Subcutaneous abdominal adipose tissue (tissue), 5 donors: ENCODE measurements at regions not wholly inside any gene's neighbourhood (a gene's known extent, or its start where the extent isn't known, plus 50 kb on each side); places are given as distances from the start of the nearest gene placed in this dataset.

ENCODE experiments used
- H3K27ac ChIP-seq: one replicate; pipeline ENCODE4 v1.7.0; 2013; ENCODE audit warnings: low read depth, mild to moderate bottlenecking, inconsistent platforms, low read length, moderate library complexity
- H3K27me3 ChIP-seq, 5 donors: one replicate each; pipeline ENCODE4 v1.7.0; 2013; ENCODE audit warnings: low read length in 5 of 5, inconsistent platforms in 1 of 5; ENCODE audit not compliant: control insufficient read depth in 5 of 5, insufficient read depth in 4 of 5
- H3K36me3 ChIP-seq, 5 donors: one replicate each; pipeline ENCODE4 v1.7.0; 2013; ENCODE audit warnings: low read length in 5 of 5; ENCODE audit not compliant: control insufficient read depth in 5 of 5, insufficient read depth in 5 of 5
- H3K4me1 ChIP-seq, 5 donors: one replicate each; pipeline ENCODE4 v1.7.0; 2013; ENCODE audit warnings: low read length in 5 of 5, mild to moderate bottlenecking in 3 of 5, moderate library complexity in 1 of 5; ENCODE audit not compliant: control insufficient read depth in 5 of 5, insufficient read depth in 5 of 5
- H3K4me3 ChIP-seq, 5 donors: one replicate each; pipeline ENCODE4 v1.7.0; 2013; ENCODE audit warnings: low read length in 5 of 5, low read depth in 1 of 5
- H3K9ac ChIP-seq, 5 donors: one replicate each; pipeline ENCODE4 v1.7.0; 2013; ENCODE audit warnings: low read length in 5 of 5, mild to moderate bottlenecking in 4 of 5, moderate library complexity in 3 of 5
- H3K9me3 ChIP-seq, 5 donors: one replicate each; pipeline ENCODE4 v1.7.0; 2013; ENCODE audit warnings: low read length in 5 of 5; ENCODE audit not compliant: control insufficient read depth in 5 of 5
- donor health status: healthy.
- donor health status: healthy.
- donor health status: healthy.
- donor health status: healthy.
- donor health status: healthy.

DNA sequence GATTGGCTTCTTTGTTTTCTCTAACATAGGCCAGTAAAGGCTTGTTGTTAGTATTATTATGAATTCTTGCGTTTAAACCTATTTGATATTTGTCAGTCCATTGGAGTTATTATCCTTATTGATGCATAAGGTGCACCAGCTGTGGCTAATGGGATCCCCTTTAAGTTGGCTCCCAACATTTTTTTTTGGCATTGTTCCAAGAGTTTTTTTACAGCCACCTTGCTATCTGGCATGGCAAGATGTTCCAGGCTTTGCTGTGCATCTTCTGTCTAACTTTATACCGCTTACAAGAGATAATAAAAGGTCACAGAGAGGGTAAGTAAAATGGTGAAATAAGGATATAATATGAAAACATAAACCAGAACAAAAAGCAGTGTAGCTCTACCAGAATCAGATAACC lies 157.5 kb upstream of the TACR1 start:
- H3K27ac ChIP-seq: no peak overlapping the region
- no peaks in the 10 kb centered on the region for H3K36me3 ChIP-seq
- H3K4me3 ChIP-seq: no peak overlapping the region
- H3K9me3 ChIP-seq: no peaks in the 10 kb centered on the region
- no peak overlapping the region for H3K9ac ChIP-seq
- no peaks in the 10 kb centered on the region for H3K4me1 ChIP-seq
- no peaks in the 10 kb centered on the region for H3K27me3 ChIP-seq

DNA sequence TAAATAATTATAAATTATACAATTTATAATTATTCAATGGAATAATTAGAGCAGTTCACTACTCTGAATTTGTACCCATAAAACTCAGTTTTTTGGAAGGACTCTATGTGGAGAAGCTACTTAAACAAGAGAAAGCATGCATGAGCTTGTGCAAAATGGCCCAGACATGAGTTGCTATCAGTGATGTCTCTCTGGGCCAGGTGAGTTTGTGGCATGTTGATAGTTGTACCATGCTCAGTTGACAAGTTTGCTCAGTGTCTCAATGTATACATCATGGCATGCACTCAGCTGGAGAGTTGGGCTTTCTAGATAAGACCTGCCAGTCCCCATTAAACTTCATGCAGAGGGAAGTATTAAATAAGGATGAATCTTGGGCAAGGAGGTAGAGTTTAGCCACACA lies 153.8 kb upstream of the TACR1 start:
- H3K4me3 ChIP-seq: no peak overlapping the region
- no peaks in the 10 kb centered on the region for H3K36me3 ChIP-seq
- no peaks in the 10 kb centered on the region for H3K4me1 ChIP-seq
- H3K9me3 ChIP-seq: no peaks in the 10 kb centered on the region
- no peak overlapping the region for H3K27ac ChIP-seq
- no peak overlapping the region for H3K9ac ChIP-seq
- H3K27me3 ChIP-seq: no peaks in the 10 kb centered on the region

DNA sequence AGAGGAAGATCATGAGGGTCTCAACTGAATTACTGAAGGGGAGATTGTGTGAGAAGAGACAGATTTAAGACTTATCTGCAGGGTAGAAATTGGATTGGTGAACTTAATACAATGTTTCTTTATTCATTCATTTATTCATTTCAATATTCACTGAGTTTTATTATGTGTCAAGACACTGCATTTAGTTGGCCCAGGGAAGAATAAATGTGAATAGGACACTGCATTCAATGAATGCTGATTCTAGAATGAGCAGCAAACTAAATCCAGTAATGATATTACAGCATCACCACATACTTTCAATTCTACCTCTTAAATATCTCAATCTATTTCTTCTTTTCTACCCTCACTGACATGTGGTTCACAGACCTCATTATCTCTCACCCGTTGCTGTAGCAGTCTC lies 149.0 kb upstream of the TACR1 start:
- H3K27me3 ChIP-seq: no peaks in the 10 kb centered on the region
- H3K4me1 ChIP-seq: no peaks in the 10 kb centered on the region
- no peaks in the 10 kb centered on the region for H3K36me3 ChIP-seq
- no peaks in the 10 kb centered on the region for H3K9me3 ChIP-seq
- no peak overlapping the region for H3K4me3 ChIP-seq
- no peak overlapping the region for H3K9ac ChIP-seq
- H3K27ac ChIP-seq: no peak overlapping the region

DNA sequence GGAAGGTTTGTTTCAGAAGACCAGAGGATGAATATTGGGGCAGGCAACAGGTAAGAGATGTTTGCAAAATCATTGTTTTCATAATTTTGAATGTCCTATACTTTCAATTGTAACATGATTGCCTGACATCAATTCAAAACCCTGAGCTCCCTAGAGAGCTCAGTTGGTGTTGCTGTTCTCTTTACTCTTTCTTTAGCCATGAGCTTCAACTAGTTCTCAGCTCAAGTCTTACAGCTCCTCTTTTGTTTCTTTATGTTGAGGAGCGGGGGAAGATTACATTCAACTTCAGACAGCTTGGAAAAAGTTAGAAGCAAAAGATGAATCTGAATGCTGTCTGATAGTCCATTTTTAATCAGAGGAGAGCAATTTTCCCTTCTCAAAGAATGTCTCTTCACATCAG lies 144.8 kb upstream of the TACR1 start:
- no peaks in the 10 kb centered on the region for H3K27me3 ChIP-seq
- H3K36me3 ChIP-seq: no peaks in the 10 kb centered on the region
- no peaks in the 10 kb centered on the region for H3K9me3 ChIP-seq
- no peaks in the 10 kb centered on the region for H3K4me1 ChIP-seq
- no peak overlapping the region for H3K9ac ChIP-seq
- no peak overlapping the region for H3K4me3 ChIP-seq
- H3K27ac ChIP-seq: no peak overlapping the region

DNA sequence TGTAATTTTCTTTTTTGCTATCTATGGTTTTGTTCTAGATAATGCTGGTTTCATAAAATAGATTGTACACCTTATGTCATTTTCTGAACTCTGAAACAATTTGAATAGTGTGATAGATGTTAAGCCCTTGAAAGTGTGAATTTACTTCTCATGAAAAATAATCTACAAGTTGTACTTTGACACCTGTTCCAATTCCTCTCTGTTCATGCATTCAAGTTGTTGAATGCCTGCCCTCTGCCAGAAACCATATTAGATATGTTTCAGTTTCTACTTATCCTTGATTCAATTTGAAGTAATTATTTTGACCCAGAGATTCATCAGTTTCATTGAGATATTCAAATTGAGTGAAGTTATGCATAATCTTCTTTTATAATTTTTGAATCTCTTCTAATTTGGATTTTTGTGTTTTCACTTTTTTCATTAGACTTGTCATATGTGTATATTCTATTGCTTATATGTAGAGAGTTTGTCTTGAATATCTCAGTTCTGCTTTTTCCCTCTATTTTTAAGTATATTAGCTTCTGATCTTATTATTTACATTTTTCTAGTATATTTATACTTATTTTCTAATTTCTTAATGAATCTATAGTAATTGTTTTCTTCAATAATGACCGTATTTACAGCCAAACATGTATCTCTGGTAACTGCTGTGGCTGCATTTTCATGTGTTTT lies 143.3 kb upstream of the TACR1 start:
- no peak overlapping the region for H3K9ac ChIP-seq
- H3K9me3 ChIP-seq: no peaks in the 10 kb centered on the region
- no peaks in the 10 kb centered on the region for H3K4me1 ChIP-seq
- H3K4me3 ChIP-seq: no peak overlapping the region
- H3K27ac ChIP-seq: no peak overlapping the region
- no peaks in the 10 kb centered on the region for H3K36me3 ChIP-seq
- H3K27me3 ChIP-seq: no peaks in the 10 kb centered on the region

DNA sequence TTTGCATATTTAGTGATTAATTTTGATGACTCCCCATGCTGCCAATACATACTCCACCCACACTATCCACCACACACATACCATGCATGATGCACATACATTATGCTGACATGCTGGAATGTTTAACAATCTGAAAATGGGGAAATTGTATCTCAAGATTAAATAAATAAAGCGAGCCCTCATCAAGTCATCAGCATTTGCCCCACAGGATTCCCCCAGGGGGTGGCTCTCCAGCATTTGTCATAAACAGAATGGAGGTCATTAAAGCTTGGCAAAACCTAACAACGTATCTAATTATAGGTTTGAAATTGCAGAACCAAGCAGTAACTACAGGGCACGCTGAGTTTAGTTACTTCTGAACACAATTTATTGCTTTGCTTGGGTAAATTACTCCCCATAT lies 141.2 kb upstream of the TACR1 start:
- Histone ChIP-seq H3K27ac (no peak overlapping the region), H3K4me3 (no peak overlapping the region), H3K27me3 (no peaks in the 10 kb centered on the region), H3K36me3 (no peaks in the 10 kb centered on the region), H3K9ac (no peak overlapping the region), H3K9me3 (no peaks in the 10 kb centered on the region), H3K4me1 (no peaks in the 10 kb centered on the region)

DNA sequence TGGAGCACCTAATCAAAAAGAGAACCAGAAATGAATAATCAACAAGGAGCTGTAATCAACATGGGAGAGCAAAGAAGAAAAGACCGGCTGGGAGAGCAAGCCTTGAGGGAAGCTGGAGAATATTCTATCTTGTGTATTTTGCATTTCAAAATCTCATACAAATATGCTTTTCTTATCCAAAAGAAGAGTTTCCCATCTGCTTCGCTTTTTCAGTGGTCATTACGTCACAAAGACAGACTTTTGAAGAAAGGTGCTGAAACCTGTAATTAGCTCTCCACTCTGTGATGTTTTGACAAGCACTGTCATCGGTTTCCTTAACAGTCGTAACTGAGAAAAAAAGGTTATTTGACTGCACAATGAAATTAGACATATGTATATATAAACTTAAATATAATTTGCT lies 139.1 kb upstream of the TACR1 start:
- H3K36me3 ChIP-seq: no peaks in the 10 kb centered on the region
- no peak overlapping the region for H3K4me3 ChIP-seq
- no peaks in the 10 kb centered on the region for H3K4me1 ChIP-seq
- no peak overlapping the region for H3K27ac ChIP-seq
- no peak overlapping the region for H3K9ac ChIP-seq
- H3K9me3 ChIP-seq: no peaks in the 10 kb centered on the region
- no peaks in the 10 kb centered on the region for H3K27me3 ChIP-seq

DNA sequence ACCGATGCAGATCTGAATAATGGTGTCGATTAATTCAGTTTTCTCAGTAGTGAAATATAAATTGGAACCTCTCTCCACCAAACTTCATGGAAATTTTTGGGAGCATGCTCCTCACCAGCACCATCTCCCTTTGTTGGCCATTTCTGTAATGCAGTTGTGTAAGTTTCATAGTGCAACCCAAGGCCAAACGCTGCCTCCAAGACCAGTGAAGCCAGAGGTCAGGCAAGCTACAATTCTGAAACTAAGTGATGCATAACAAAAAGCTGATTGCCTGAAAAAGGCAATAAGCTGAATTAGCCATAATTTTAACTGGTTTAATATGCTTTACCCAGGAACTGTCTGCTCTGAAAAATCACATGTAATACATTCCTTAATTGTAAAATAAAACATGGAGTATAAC lies 138.3 kb upstream of the TACR1 start:
- Histone ChIP-seq H3K36me3 (no peaks in the 10 kb centered on the region), H3K9me3 (no peaks in the 10 kb centered on the region), H3K4me3 (no peak overlapping the region), H3K27ac (no peak overlapping the region), H3K4me1 (no peaks in the 10 kb centered on the region), H3K27me3 (no peaks in the 10 kb centered on the region), H3K9ac (no peak overlapping the region)

DNA sequence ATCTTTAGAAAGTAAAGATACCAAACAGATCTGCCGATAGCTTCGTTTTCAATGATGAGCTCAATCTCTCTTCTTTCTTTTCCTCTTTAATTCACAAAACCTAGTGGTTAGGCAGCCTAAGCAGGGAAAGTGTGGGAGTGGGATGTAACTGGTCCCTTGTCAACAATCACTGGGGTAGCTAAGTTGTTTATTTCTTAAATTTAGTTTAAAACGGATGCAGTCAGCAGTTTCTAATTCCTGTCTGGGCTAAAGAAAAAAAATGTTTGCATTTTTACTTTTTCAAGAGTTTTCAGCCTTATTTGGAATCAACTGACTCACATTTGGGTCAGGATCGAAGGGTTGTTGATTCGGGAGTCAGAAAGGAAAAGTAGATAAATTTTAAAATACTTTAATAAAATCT lies 137.7 kb upstream of the TACR1 start:
- Histone ChIP-seq H3K9ac (no peak overlapping the region), H3K4me3 (no peak overlapping the region), H3K4me1 (no peaks in the 10 kb centered on the region), H3K9me3 (no peaks in the 10 kb centered on the region), H3K36me3 (no peaks in the 10 kb centered on the region), H3K27me3 (no peaks in the 10 kb centered on the region), H3K27ac (no peak overlapping the region)

DNA sequence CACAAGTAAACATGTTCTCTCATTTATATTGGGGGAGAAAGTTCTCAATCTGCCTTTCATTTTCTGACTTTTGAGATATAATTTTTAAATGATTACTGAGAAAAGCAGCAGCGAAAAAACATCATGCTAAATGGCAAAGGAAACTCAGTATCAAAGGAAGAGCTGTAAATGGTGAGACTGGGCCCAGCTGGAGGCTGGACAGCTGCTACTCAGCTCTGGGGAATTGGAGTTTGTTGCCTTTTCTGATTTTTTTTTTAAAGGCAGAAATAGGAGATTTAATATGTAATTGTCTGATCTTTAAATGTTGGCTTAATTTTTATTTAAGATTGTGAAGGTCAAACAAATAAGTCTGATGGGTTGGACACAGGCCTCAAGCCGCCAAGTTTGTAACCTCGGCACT lies 137.1 kb upstream of the TACR1 start:
- no peak overlapping the region for H3K27ac ChIP-seq

DNA sequence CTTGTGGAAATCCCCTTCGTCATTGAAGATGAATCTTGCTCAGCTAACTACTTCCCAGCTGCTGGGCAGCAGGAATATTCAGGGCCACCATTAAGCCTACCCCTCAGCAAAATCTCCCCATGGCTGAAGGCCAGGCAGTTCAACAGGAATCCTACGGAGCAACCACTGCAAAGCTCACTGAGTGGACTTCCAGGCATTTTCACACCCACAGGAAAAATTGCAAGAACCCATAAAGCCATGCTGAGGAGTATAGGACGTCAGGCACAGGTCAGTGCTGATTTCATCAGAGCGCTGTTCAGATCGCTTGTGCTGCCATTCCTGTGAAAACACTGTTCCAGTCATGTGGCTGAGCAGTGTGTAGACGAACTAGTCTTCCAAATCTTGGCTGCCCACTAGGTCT lies 134.8 kb upstream of the TACR1 start:
- Histone ChIP-seq H3K9ac (no peak overlapping the region), H3K9me3 (no peaks in the 10 kb centered on the region), H3K4me1 (no peaks in the 10 kb centered on the region), H3K27me3 (no peaks in the 10 kb centered on the region), H3K36me3 (no peaks in the 10 kb centered on the region), H3K4me3 (no peak overlapping the region), H3K27ac (no peak overlapping the region)

More for the DNA sequence above, 137.1 kb upstream of the TACR1 start:
- H3K27me3 ChIP-seq: no peaks in the 10 kb centered on the region
- H3K9ac ChIP-seq: no peak overlapping the region
- no peaks in the 10 kb centered on the region for H3K9me3 ChIP-seq
- no peak overlapping the region for H3K4me3 ChIP-seq
- H3K4me1 ChIP-seq: no peaks in the 10 kb centered on the region
- H3K36me3 ChIP-seq: no peaks in the 10 kb centered on the region
